CD4-positive, alpha-beta T cell (primary cell): ENCODE measurements at regions not wholly inside any gene's neighbourhood (a gene's known extent, or its start where the extent isn't known, plus 50 kb on each side); places are given as distances from the start of the nearest gene placed in this dataset.

Experiments
- ATAC-seq: fragments of 200-7000 bp; cut with Tn5 transposase; one replicate; pipeline ENCODE4 v1.10.0; 2022; ENCODE audit warnings: mild to moderate bottlenecking; ENCODE audit not compliant: poor library complexity
- CTCF ChIA-PET: fragments of 350-600 bp; sonication (Branson Sonifier 250); formaldehyde crosslinking; loops from one replicate; lab custom pipeline; 2021; ENCODE audit warnings: antibody characterized with exemption, inconsistent platforms; lab: Charles Lee
- POLR2A ChIA-PET: fragments of 350-600 bp; sonication (Branson Sonifier 250); formaldehyde crosslinking; loops from one replicate; lab custom pipeline; 2021; ENCODE audit warnings: antibody characterized with exemption, inconsistent platforms; lab: Charles Lee
- DNase-seq, 14 experiments: peaks; one replicate each; pipeline ENCODE4 v3.0.0-alpha.2; 2013 to 2020; ENCODE audit warnings: mixed read lengths in 2 of 14
- H3K27ac ChIP-seq, 2 donors: one replicate each; pipeline versions ENCODE4 v1.5.1 to v1.7.0; 2013; ENCODE audit warnings: low read length in 2 of 2, low read depth in 1 of 2, mild to moderate bottlenecking in 1 of 2
- H3K27me3 ChIP-seq, 2 experiments: 1 replicate in 1 of 2; 2 replicates in 1 of 2; pipeline versions ENCODE4 v1.6.1 to v1.7.0; 2013; ENCODE audit warnings: low read length in 2 of 2, control low read depth in 1 of 2, mild to moderate bottlenecking in 1 of 2, moderate library complexity in 1 of 2; ENCODE audit not compliant: insufficient read depth in 2 of 2, control insufficient read depth in 1 of 2
- H3K36me3 ChIP-seq: one replicate; pipeline ENCODE4 v1.6.1; 2013; ENCODE audit warnings: low read length, control low read depth; ENCODE audit not compliant: insufficient read depth
- H3K4me1 ChIP-seq: one replicate; pipeline ENCODE4 v1.6.1; 2013; ENCODE audit warnings: low read length, control low read depth; ENCODE audit not compliant: insufficient read depth
- H3K4me3 ChIP-seq: one replicate; pipeline ENCODE4 v1.5.1; 2013; ENCODE audit warnings: mild to moderate bottlenecking, low read length, moderate library complexity
- H3K9me3 ChIP-seq, 2 experiments: 1 replicate in 1 of 2; 2 replicates in 1 of 2; pipeline versions ENCODE4 v1.6.1 to v1.7.0; 2013; ENCODE audit warnings: low read length in 2 of 2, mild to moderate bottlenecking in 2 of 2, control low read depth in 1 of 2, moderate library complexity in 1 of 2; ENCODE audit not compliant: control insufficient read depth in 1 of 2, insufficient read depth in 1 of 2
- H3K27ac Mint-ChIP-seq: one replicate; pipeline ENCODE4 v1.8.0; 2020; ENCODE audit warnings: mixed read lengths
- H3K27me3 Mint-ChIP-seq: one replicate; pipeline ENCODE4 v1.8.0; 2021; ENCODE audit warnings: mixed read lengths
- H3K36me3 Mint-ChIP-seq: one replicate; pipeline ENCODE4 v1.8.0; 2021; ENCODE audit warnings: low read depth, mixed read lengths
- H3K4me1 Mint-ChIP-seq: one replicate; pipeline ENCODE4 v1.8.0; 2021; ENCODE audit warnings: low read depth, mixed read lengths
- H3K4me3 Mint-ChIP-seq: one replicate; pipeline ENCODE4 v1.8.0; 2020; ENCODE audit warnings: mild to moderate bottlenecking, mixed read lengths
- H3K9me3 Mint-ChIP-seq: one replicate; pipeline ENCODE4 v1.8.0; 2020; ENCODE audit warnings: mixed read lengths
- intact Hi-C, 2 experiments: fragments of 100-400 bp; cut with DNase I in 1 of 2; cut with micrococcal nuclease in 1 of 2; formaldehyde crosslinking; loops; one replicate each; pipeline versions ENCODE4 v1.15.1 to v1.9.0; 2023 to 2025; cut with DNase I, micrococcal nuclease
- TF ChIP-seq, protein P1 (sequence below): fragments of 200-600 bp; IDR thresholded peaks from one replicate; pipeline ENCODE4 v1.8.0; 2022; ENCODE audit warnings: antibody characterized with exemption, mild to moderate bottlenecking

DNA sequence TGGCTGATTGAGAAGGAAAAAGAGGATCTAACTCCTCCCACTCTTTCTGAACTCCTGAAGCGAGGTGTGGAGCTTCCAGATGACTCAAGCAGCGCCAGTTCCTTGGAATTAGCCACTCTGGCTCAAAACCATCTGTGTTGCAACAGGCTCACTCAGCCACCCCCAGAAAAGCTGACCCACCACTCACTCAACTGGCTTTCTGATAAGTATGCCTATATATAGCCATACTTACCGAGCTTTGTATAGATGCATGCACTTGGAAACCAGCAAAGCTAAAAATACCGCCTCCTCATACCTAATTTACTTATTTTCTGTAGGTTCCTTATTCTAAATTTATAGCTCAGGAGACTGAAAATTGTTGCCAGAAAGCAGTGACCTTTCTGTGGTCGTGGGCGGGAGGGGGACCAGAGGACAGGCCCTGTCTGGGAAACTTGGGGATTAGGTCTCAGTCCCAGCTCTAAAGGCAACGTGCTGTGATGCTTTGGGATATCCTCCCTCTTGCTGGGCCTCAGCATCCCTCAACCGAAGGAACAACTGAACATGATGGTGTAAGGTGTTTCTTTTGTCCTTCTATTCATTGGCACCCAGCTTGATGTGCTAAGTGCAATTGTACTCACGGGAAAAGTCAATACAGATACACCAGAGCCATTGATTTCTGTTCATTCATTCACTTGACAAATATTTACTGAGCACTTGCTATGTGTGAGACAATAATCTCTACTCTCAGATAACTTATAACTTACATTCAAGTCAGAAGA lies 65.7 kb downstream of the NENF start:
- CTCF ChIA-PET: no interaction called here
- Mint-ChIP-seq H3K27me3 (no peaks in the 10 kb centered on the region), H3K36me3 (no peaks in the 10 kb centered on the region), H3K27ac (no peak overlapping the region), H3K4me1 (no peaks in the 10 kb centered on the region), H3K9me3 (no peaks in the 10 kb centered on the region), H3K4me3 (no peak overlapping the region)
- Histone ChIP-seq H3K4me1 (no peaks in the 10 kb centered on the region), H3K4me3 (no peak overlapping the region), H3K27me3 (no peaks in the 10 kb centered on the region), H3K36me3 (no peaks in the 10 kb centered on the region), H3K9me3 (no peaks in the 10 kb centered on the region), H3K27ac (no peak overlapping the region)
- TF ChIP-seq, protein P1, sequence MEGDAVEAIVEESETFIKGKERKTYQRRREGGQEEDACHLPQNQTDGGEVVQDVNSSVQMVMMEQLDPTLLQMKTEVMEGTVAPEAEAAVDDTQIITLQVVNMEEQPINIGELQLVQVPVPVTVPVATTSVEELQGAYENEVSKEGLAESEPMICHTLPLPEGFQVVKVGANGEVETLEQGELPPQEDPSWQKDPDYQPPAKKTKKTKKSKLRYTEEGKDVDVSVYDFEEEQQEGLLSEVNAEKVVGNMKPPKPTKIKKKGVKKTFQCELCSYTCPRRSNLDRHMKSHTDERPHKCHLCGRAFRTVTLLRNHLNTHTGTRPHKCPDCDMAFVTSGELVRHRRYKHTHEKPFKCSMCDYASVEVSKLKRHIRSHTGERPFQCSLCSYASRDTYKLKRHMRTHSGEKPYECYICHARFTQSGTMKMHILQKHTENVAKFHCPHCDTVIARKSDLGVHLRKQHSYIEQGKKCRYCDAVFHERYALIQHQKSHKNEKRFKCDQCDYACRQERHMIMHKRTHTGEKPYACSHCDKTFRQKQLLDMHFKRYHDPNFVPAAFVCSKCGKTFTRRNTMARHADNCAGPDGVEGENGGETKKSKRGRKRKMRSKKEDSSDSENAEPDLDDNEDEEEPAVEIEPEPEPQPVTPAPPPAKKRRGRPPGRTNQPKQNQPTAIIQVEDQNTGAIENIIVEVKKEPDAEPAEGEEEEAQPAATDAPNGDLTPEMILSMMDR: no peak
- intact Hi-C loops: no loop called here
- no peak for ATAC-seq
- POLR2A ChIA-PET: interaction anchor here (0.9 kb wide), 1 partner anchor 8 kb away, joined by 5 read pairs; no protein-coding TSS in a partner anchor
- no peak for DNase-seq

DNA sequence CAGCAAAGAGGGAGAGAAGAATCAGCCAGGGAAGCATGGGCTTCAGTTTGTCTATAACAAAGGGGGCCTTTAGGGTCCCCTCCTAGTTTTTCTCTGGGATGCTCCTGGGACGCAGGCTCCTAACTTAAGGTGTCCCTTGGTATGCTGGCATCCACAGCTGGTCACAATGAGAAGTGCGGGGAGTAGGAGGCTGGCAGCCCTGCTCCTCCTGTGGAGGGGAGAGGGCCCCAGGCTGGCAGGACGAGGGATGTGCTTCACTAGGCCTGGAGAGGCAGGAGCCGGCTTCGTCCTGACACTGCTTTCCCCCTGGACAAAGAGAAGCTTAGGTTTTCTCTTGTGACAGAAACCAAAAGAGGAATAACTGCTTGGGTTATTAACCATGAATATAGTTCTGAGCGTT lies 67.6 kb downstream of the NENF start:
- Histone ChIP-seq H3K4me1 (no peaks in the 10 kb centered on the region), H3K9me3 (no peaks in the 10 kb centered on the region), H3K27me3 (no peaks in the 10 kb centered on the region), H3K27ac (no peak overlapping the region), H3K4me3 (no peak overlapping the region), H3K36me3 (no peaks in the 10 kb centered on the region)
- intact Hi-C loops: no loop called here
- Mint-ChIP-seq H3K9me3 (no peaks in the 10 kb centered on the region), H3K27ac (no peak overlapping the region), H3K4me1 (no peaks in the 10 kb centered on the region), H3K4me3 (no peak overlapping the region), H3K27me3 (peaks cover 3% of the 10 kb centered on the region), H3K36me3 (no peaks in the 10 kb centered on the region)
- ChIA-PET CTCF (no interaction called here), POLR2A (no interaction called here)
- DNase-seq: no peak
- no peak for ATAC-seq
- TF ChIP-seq, protein P1: no peak

DNA sequence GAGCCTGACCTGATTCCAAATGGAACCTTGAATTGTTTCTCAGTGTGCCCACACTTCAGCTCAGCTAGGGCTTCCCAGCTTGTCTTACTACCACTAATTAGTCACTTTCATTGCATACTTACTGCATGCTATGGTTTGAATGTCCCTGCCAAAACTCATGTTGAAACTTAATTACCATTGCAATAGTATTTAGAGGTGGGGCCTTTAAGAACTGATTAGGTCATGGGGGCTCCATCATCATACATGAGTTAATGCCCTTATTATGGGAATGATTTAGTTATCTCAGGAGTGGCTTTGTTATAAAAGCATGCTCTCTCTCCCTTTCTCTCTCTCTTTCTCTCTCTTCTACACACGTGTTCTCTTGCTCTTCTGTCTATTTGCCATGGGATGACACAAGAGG lies 68.3 kb downstream of the NENF start:
- Mint-ChIP-seq H3K36me3 (no peaks in the 10 kb centered on the region), H3K4me3 (no peak overlapping the region), H3K9me3 (no peaks in the 10 kb centered on the region), H3K27ac (no peak overlapping the region), H3K4me1 (no peaks in the 10 kb centered on the region), H3K27me3 (peaks cover 4% of the 10 kb centered on the region)
- intact Hi-C loops: no loop called here
- Histone ChIP-seq H3K4me3 (no peak overlapping the region), H3K27me3 (no peaks in the 10 kb centered on the region), H3K4me1 (no peaks in the 10 kb centered on the region), H3K9me3 (no peaks in the 10 kb centered on the region), H3K27ac (no peak overlapping the region), H3K36me3 (no peaks in the 10 kb centered on the region)
- ChIA-PET POLR2A (no interaction called here), CTCF (no interaction called here)
- ATAC-seq (no peak), DNase-seq (no peak)
- TF ChIP-seq, protein P1: no peak
